WERI-Rb-1 (cell line): ENCODE measurements at regions not wholly inside any gene's neighbourhood (a gene's known extent, or its start where the extent isn't known, plus 50 kb on each side); places are given as distances from the start of the nearest gene placed in this dataset.

ENCODE experiments used
- DNase-seq: peaks from one replicate; pipeline ENCODE4 v3.0.0-alpha.2; 2020
- H3K27ac ChIP-seq: fragments of 250-450 bp; sonication (Bioruptor Pico); 2 replicates; pipeline ENCODE4 v1.5.1; 2020; ENCODE audit warnings: mild to moderate bottlenecking, moderate library complexity
- H3K27me3 ChIP-seq: fragments of 250-450 bp; sonication (Bioruptor Pico); 2 replicates; pipeline ENCODE4 v1.5.1; 2021; ENCODE audit warnings: mild to moderate bottlenecking, low read depth, moderate library complexity; ENCODE audit not compliant: insufficient read depth, severe bottlenecking
- H3K36me3 ChIP-seq: fragments of 250-450 bp; sonication (Bioruptor Pico); 2 replicates; pipeline ENCODE4 v1.5.1; 2020; ENCODE audit warnings: mild to moderate bottlenecking, moderate library complexity
- H3K4me3 ChIP-seq: 2 replicates; pipeline ENCODE4 v1.5.1; 2011; ENCODE audit warnings: low read depth, mild to moderate bottlenecking, control low read depth, low read length
- H3K9me3 ChIP-seq: fragments of 250-450 bp; sonication (Bioruptor Pico); 2 replicates; pipeline ENCODE4 v1.5.1; 2021; ENCODE audit warnings: mild to moderate bottlenecking, moderate library complexity; ENCODE audit not compliant: severe bottlenecking
- CTCF ChIP-seq: IDR thresholded peaks from 2 replicates; pipeline ENCODE4 v1.5.1; 2011; ENCODE audit warnings: low read depth, mild to moderate bottlenecking, control low read depth, inconsistent platforms, low read length

- H3K36me3 ChIP-seq, result no peaks in the 10 kb centered on the region
- DNase-seq, result no peak
- H3K4me3 ChIP-seq, result no peak overlapping the region
- H3K9me3 ChIP-seq, result no peaks in the 10 kb centered on the region
- H3K27me3 ChIP-seq, result no peaks in the 10 kb centered on the region
- TF ChIP-seq CTCF, result no peak
- no peak overlapping the region for H3K27ac ChIP-seq
Measured at GRCh38 chr12:92520511-92520910, 182.3 kb upstream of the PLEKHG7 start.

DNA sequence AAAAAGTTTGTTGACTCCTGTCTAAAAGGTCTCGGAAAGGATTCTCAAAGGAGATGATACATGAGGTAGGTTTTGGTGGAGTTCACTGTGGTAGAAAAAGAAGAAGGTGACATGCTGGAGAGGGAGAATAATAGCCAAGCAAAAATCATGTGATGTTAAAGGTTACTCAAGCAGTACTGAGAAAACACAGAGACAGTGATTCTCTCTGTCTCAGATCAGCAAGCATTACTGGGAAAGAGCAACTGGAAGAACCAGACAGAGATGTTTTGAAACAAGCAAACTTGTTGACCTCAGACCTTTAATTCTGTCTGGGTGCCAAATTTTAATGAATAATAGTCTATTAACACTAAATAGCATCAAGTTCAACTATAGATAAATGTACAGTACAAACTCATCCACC, 183.5 kb upstream of the PLEKHG7 start:
- Histone ChIP-seq H3K27ac (no peak overlapping the region), H3K36me3 (no peaks in the 10 kb centered on the region), H3K4me3 (no peak overlapping the region), H3K27me3 (no peaks in the 10 kb centered on the region), H3K9me3 (no peaks in the 10 kb centered on the region)
- no peak for DNase-seq
- TF ChIP-seq CTCF, result no peak

GRCh38 chr12:92518071-92518470, 184.7 kb upstream of the PLEKHG7 start:
- H3K27me3 ChIP-seq, result no peaks in the 10 kb centered on the region
- no peak overlapping the region for H3K27ac ChIP-seq
- H3K36me3 ChIP-seq, result no peaks in the 10 kb centered on the region
- TF ChIP-seq CTCF, result no peak
- H3K4me3 ChIP-seq, result no peak overlapping the region
- H3K9me3 ChIP-seq, result no peaks in the 10 kb centered on the region
- DNase-seq, result no peak

- DNase-seq, result no peak
- Histone ChIP-seq H3K27me3 (no peaks in the 10 kb centered on the region), H3K36me3 (no peaks in the 10 kb centered on the region), H3K9me3 (no peaks in the 10 kb centered on the region), H3K27ac (no peak overlapping the region), H3K4me3 (no peak overlapping the region)
- TF ChIP-seq CTCF, result no peak
Measured at GRCh38 chr12:92516277-92516600, 186.6 kb upstream of the PLEKHG7 start.

- H3K27ac ChIP-seq, result no peak overlapping the region
- H3K4me3 ChIP-seq, result no peak overlapping the region
- no peaks in the 10 kb centered on the region for H3K9me3 ChIP-seq
- TF ChIP-seq CTCF, result no peak
- no peaks in the 10 kb centered on the region for H3K36me3 ChIP-seq
- no peak for DNase-seq
- no peaks in the 10 kb centered on the region for H3K27me3 ChIP-seq
Measured at GRCh38 chr12:92513231-92513730, 189.5 kb upstream of the PLEKHG7 start.

DNA sequence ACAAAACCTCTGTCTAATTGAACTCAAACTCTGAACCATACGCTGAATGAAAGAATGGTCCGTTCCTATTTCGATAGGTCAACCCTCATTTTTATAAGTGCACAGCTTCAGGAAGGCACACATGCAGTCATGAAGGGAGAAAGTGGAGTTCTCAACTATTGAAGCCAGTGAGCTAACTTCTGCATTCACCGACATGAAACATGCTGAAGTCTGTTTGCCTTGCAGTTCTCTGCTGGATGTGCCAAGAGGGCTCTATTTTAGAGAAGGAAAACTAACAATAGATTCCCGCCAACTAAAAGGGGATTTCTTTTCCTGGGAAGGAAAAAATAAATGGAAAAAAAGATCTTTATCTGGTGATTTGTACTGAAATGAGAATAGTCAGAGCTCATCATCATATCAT, 191.0 kb upstream of the PLEKHG7 start:
- H3K36me3 ChIP-seq, result no peaks in the 10 kb centered on the region
- no peak for TF ChIP-seq CTCF
- no peak overlapping the region for H3K4me3 ChIP-seq
- no peak for DNase-seq
- no peaks in the 10 kb centered on the region for H3K27me3 ChIP-seq
- H3K27ac ChIP-seq, result no peak overlapping the region
- no peaks in the 10 kb centered on the region for H3K9me3 ChIP-seq
